ENCODE measurements at regions not wholly inside any gene's neighbourhood (a gene's known extent, or its start where the extent isn't known, plus 50 kb on each side); places are given as distances from the start of the nearest gene placed in this dataset.

- TF ChIP-seq NFE2L1 (CRISPR knock-in tag; IDR thresholded peaks at IDR 0.05; ENCODE audit: borderline replicate concordance) (no peak), RFXAP (CRISPR knock-in tag; IDR thresholded peaks at IDR 0.05; ENCODE audit: borderline replicate concordance) (no peak), ZIK1 (CRISPR knock-in tag; IDR thresholded peaks at IDR 0.05; ENCODE audit: borderline replicate concordance, low read depth) (no peak), RAD21 (CRISPR knock-in tag; IDR thresholded peaks at IDR 0.05) (no peak), ZNF710 (CRISPR knock-in tag; IDR thresholded peaks at IDR 0.05; ENCODE audit: borderline replicate concordance) (no peak), TBL1XR1 (IDR thresholded peaks at IDR 0.05; ENCODE audit: borderline replicate concordance, low read length, partially characterized antibody) (no peak), ZNF407 (CRISPR knock-in tag; IDR thresholded peaks at IDR 0.05; ENCODE audit: not compliant biosample characterization) (no peak)
Observed at GRCh38 chr9:31314241-31314640, 1070.2 kb upstream of the ACO1 start (continued).
